DMS114 treated with DMSO at 0.1 percent for 48 hours (cell line): ENCODE measurements at regions not wholly inside any gene's neighbourhood (a gene's known extent, or its start where the extent isn't known, plus 50 kb on each side); places are given as distances from the start of the nearest gene placed in this dataset.
A peak's percentile ranks its signal among the peaks of the same experiment; 100 is the strongest.

Experiments used
- DNase-seq: peaks from one replicate; lab custom pipeline; 2025; ENCODE audit not compliant: unreplicated experiment; lab: John Stamatoyannopoulos, UW

- DNase-seq: no peak
Measured at GRCh38 chr13:26942184-26942583, 181.6 kb upstream of the GPR12 start.

- no peak for DNase-seq
Measured at GRCh38 chr13:26941345-26942174, 181.0 kb upstream of the GPR12 start.

DNA sequence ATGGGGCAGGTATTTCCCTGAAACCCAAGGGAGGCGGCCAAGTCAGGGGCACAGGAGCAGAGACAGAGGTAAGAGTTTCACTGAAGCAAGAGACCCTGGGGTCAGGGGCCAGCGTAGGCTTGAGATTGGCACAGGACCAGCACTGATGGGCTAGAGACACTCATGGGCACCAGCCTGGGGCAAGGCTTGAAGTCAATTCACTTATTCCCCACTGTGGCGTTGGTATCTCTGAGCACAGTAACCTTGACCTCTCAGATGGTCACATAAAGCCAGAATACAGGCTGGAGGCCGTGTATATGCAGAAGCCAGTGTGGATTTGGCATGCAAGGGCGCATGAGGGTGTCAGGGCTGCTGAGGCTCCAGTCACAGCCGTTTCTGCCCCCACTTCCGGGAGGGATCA is 173.5 kb upstream of the GPR12 start:
- DNase-seq: no peak

DNA sequence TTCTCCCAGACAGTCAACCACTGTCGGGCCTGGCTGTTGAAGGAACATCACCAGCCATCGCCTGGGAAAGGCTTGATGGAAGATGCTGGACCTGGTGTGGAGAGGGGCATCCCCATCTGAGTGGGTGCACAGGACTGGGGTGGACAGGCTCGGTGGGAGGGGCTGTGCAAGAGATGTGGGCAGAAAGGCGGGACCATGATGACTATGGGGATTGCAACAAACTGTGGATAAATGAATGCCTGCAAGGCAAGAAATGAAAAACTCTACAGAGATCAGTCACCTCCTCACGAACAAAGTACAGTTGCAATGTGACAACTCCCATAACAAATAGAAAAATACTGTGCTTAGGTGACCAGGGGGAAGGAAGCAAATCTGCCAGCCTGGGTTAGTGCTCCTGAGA is 171.9 kb upstream of the GPR12 start:
- DNase-seq: no peak

DNA sequence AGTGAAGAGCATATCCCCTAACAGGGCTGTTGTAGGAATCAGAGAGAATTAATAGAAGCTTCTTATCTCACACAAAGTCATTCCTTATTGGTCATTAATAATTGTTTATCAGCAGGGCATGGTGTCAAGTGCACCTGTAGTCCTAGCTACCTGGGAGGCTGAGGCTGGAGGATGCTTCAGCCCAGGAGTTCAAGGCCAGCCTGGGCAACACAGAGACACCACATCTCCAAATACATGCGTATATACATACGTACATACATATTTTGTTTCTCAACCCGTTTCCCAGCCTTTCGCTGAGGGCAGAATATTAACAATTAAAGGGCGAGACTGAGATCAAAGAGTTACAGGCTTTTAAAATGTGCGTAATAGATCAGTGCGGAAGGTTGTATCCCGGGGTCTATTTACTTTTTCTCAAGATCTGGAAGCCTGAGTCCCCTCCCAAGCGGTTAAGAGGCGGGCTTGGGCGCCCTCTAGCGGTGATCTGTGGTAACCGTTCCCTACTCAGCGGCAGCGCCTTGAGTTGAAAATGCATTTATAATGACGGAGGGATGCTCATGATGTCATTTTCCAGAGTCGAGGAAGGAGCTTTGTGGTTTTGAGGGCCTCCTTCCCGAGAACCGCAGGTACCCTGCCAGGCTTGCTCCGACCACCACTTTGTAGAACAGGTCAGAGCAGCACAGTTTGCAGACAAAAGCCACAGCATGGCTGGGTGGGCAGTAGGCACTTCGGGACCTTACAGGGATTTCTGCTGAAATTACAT is 169.6 kb upstream of the GPR12 start:
- DNase-seq: peak; percentile 49

DNA sequence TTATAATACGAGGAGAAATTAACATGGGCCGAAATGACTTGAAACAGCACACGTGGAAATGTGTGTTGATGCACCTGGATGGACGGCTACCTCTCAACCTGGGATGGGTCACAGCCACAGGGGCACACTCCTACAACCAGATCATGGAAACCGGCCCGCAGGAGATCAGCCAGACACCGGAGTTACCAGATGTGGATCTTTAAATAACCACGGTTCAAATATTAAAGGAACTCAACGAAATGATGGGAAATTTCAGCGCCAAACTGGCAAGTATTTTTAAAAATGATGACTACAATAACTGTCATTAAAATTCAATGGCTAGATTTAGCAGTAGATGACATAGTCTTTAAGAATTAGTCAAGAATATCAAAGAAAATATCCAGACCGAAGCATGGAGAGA is 166.9 kb upstream of the GPR12 start:
- no peak for DNase-seq

GRCh38 chr13:26926371-26926770 is 165.8 kb upstream of the GPR12 start:
- DNase-seq: no peak

DNA sequence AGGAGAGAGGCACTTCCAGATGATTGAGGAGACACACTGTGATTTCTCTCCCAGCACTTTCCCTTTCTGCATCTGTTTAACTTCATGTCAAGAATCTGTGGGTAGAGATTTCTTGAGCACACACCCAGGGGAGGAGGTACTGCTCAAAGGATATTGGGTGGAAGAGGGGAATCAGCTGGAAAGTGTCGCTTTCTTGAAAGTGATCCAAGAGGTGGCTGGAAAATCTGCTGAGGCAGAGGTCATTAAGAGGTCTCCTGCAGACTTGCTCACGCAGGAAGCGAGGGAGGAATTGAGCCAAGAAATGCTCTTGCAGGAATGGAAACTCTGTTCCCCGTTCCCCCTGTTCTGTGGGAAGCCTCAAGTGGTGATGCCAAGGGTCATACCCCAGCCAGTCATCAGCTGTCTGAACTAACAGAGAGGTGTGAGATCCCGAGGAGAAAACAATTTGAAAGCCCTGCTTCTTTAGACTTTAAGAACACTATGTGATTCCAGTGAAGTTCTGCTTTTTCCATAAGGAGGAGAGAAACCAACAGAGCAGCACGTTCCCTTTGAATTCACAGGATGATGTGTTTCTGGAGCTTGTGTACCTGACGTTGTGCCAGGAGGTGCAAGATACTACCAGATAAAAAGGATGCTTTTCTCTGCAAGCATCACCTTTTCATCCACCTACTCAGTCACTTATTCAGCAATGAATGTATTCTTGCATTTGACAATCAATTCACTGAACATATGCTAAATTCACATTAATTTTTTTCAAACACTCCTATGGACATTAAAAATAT is 163.4 kb upstream of the GPR12 start:
- no peak for DNase-seq

DNA sequence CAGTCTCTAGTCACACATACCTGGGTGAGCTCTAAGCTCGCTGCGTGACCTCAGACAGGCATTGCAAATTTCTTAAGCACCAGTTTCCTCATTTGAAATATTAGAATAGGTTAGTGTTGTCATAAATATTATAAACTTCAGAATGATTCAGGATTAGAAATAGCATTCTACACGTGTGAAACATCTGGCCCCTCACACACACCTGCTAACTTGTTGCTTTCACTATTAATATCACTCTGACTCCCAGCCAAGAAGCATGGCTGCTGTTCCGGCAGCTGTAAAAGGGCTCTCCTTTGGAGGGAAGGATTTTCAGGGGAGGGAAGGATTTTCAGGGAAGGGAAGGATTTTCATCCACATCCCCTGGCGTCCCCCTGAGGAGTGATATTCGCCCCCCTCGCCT is 161.3 kb upstream of the GPR12 start:
- no peak for DNase-seq

DNA sequence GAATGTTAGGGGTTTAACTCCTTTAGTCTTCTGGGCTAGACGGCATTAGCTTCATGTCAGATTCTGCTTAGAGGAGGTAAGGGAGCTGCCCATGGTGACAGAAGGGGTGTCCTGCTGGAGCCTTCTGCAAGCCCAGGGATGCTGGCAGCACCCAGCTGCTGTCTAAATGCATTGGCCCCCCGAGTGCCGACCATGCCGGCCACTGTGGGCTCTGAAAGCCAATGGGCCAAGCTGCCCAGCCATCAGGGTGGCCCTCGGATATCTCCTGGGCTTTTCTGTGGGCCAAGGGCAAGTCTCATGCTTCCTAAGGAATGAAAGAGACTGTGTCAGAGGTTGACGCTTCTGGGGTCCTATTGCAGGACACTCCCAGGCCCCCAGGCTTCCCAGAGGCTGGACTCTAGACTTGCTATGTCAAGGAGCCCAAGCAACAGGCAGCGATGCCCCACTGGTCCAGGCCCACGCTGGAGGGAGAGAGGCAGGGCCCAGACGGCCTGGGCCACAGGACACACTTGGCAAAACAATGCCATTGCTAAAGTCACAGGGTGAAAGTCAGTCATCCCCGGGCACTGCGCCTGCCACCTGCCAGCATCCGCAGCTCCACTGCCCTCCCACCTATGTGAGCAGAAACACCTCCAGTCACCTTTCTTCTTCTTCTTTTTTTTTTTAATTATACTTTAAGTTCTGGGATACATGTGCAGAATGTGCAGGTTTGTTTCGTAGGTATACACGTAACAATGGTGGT is 160.2 kb upstream of the GPR12 start:
- no peak for DNase-seq

DNA sequence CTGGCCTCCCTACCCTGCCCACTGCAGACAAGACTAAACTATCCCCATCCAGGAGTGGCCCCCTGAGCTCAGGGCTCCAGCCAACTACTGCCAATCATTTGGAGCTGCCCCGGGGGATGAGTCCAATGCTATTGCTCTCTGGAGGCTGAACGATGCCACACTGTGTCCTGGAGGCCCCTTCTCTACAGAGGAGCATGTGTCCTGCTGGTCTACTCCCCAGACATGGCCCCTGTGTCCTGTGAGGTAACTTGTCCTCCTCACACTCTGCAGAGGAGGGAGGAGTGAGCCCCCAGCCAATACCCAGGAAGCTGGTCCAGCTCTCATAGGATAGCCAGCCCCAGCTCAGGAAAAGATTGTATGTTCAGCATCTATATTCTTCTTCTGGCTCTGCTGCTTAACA is 159.1 kb upstream of the GPR12 start:
- no peak for DNase-seq

- no peak for DNase-seq
Measured at GRCh38 chr13:26919311-26919710, 158.7 kb upstream of the GPR12 start.

DNA sequence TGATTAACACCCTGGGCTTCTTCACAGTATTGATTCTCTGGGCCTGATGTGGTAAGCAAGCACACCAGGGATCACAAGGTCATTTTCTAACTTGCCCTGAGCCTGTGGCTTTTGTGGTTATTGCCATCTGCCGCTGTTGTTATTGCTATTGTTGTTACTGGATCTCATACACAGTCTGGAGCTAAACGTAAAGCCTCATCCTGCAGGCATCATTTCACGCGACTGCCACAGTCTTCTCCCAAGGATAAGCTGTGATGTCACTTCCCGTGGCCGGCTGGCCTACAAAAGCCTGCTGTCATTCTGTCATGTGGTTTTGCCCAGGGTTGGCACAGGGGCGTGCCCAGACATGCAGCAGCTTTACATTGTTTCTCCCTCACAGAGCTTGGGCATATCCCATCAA is 154.0 kb upstream of the GPR12 start:
- no peak for DNase-seq

- DNase-seq: no peak
Measured at GRCh38 chr13:26914148-26914547, 153.6 kb upstream of the GPR12 start.

- DNase-seq: no peak
Measured at GRCh38 chr13:26910754-26911465, 150.3 kb upstream of the GPR12 start.

- no peak for DNase-seq
Measured at GRCh38 chr13:26909477-26909876, 148.9 kb upstream of the GPR12 start.

- no peak for DNase-seq
Measured at GRCh38 chr13:26908126-26908525, 147.5 kb upstream of the GPR12 start.

- no peak for DNase-seq
Measured at GRCh38 chr13:26899202-26899601, 138.6 kb upstream of the GPR12 start.

DNA sequence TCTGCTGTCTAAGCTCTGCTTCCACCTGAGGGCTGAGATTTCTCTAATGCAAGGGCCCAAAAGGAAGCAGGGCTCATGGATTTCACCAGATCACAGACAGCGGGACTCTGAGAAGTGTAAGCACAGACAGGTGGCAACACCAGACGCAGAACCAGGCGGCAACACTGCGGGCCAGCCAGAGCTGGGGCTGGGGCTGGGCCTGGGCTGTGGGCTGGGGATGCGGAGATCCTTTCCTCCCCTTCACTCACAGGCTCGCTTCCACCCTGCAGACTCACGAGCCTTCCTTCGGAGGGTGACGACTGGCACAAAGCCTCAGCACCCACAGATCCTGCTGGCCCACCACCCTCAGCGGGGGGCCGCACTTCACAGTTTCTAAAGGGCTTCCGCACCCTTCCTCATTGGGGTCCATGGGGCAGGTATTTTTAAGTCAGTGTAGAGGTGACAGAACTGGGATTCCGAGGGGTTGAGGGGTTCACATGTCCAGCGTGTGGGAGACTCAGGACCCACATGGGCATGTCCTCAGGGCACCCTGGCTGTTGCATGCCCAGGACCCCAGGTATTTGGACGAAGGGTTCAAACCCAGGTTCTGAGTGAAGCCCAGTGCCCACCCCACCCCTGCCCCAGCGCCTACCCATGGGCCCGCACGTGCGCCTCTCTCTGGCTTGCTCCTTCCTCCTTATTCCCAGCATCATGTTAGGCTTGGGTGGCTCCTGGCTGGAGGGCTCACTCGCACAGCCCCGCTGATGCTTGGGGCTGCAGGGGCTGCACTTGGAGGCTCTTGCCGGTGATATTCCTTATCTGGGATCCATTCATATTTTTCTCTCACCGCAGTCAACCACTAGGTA is 137.3 kb upstream of the GPR12 start:
- DNase-seq: no peak
